Activated T-helper 1 cell treated with anti-CD3 and anti-CD28 coated beads, Interleukin-2, amount 50 U/mL, for 16 hours (primary cell): ENCODE measurements at regions not wholly inside any gene's neighbourhood (a gene's known extent, or its start where the extent isn't known, plus 50 kb on each side); places are given as distances from the start of the nearest gene placed in this dataset.

Experiments
- DNase-seq, 2 donors: peaks; one replicate each; pipeline ENCODE4 v3.0.0-alpha.2; 2020; ENCODE audit warnings: low read depth in 1 of 2, low spot score in 1 of 2

DNA sequence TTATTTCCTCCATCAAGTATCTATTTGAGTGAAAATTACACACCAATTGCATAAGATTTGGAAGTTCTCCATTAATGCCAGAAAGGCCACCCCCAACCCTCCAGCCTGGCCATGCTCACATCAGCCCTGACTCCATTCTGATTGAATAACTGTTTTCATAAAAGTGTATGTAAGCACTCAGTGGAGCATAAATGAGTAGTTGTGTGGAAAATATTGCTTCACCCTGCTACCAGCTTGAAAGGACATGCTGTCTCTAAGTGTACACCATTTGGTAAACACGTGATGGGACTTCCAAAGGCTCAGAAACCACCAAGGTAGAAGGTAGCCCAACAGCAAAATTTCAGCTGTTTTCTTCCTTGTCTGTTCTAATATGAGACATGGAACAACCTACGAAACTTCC lies 393.8 kb downstream of the ZNF385D start:
- no peak for DNase-seq

DNA sequence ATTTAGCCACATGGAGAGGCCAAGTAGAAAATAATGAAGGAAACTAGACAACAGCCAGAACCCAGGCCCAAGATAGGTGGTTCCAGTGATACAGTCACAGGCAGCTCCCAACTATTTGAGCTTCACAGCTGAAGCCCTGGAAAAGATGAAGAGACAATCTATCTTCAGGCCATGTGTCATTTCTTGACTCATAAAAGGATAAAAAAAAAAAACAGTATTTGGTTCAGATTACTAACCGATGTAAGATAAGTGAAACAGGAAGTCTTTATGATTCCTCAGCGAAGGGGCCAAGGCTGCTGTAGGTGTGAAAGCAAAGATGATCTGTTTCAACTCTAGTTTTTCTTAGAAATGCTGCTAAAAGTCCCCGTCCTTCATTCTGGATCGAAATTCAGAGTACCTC lies 394.6 kb downstream of the ZNF385D start:
- no peak for DNase-seq

DNA sequence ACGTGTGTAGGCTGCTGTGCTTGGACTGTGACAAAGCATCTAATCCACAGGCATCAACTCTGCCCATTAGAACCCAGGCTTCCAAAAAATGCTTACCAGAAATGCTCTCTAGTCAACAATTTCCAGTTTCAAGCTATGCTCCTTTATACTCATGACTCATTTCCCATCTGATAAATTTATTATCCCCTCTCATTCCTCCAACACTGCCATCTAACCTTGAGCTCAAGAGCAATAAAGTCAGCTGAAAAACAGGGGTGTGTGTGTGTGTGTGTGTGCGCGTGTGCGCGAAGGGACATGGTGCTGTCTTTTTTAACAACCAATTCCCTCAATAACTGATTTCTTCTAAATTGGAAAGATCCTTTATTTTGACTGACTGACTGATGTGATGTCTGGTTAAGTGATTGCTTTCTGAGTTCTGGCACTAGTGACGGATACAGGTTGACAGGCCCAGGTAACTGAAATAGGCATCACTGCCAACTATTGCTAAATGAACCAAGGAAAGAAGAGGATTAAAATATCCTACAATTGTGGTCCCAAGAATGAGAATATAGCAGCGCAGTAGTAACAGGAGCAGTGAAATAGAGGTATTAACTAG lies 405.5 kb downstream of the ZNF385D start:
- no peak for DNase-seq

DNA sequence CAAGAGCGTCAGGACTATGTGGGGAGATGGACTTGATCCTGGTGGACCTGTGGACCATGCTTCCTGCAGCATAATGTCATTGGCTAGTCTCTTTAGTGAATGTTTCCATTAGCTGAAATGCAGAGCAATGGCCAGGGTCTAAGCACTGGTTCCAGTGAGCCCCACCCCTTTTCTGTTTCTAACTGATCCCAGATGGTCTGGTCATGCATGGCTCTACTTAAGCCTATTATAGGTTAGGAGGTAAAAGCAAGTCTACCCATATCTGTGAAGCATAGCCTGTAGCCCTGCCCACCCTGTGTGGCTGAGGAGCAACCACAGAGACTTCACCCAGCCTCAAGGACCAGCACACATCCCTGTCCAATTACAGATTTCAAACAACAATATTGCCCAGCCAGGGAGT lies 419.2 kb downstream of the ZNF385D start:
- no peak for DNase-seq

DNA sequence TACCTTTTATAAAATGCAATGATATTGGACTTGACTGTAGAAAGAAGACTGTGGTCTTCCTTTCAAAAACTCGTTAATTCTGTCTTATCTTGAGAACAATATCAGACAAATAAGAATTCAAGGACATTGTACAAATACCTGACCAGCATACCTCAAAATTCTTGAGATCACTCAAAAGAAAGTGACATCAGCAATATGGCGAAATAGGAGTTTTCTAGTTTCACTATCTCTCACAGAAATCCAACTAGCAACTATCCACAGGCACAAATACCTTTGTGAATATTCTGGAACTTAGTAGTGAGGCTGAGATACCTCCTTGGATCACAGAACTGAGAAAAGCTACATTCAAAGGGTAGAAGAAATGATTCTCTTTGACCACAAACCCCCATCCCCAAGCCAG lies 419.7 kb downstream of the ZNF385D start:
- DNase-seq, result no peak

DNA sequence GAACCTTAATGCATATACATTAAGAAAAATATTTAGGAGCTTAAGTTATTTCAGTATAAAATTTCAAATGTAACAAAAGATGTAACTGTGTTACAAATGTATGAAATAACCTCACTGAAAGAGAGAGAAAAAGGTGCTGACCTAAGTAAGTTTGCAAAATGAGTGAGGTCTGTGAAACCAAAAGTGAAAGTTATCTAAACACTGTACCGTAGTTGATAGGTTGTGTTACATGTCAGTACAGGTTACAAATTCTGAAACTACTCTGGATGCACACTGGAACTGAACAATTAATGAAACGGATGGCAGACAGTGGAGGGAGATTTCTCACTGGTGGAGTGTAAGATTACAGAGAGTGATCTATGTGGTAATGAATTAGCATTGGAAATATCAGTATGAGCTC lies 420.7 kb downstream of the ZNF385D start:
- DNase-seq, result no peak

DNA sequence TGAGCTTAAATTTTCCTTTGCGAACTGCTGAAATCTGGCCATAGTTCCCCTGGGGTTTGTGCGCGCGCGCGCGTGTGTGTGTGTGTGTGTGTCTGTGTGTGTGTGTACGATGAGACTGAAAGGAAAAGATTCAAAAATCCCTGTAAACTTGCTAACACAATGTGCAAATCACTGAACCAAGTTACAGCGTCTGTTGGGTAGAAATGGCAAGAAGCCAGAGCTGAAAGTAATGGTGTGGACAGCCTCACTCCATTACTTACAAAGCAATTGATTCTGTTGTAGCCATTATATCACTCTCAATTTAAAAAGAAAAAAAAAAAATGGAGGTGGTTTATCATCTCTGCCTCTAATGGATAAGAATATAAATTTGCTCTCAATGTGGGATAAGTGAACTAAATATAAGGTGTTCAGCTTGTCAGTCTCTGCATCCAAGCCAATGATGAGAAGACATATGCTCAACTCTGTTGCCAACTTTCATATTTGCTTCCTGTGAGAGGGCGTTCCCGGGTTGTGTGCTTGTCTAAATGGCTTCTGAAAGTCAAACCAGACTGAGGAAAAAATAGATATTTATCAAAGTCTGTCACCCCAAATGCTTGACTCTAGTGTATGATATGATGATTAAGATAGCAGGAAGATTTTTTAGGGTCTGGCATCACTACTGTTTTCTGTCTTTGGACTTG lies 422.2 kb downstream of the ZNF385D start:
- no peak for DNase-seq

DNA sequence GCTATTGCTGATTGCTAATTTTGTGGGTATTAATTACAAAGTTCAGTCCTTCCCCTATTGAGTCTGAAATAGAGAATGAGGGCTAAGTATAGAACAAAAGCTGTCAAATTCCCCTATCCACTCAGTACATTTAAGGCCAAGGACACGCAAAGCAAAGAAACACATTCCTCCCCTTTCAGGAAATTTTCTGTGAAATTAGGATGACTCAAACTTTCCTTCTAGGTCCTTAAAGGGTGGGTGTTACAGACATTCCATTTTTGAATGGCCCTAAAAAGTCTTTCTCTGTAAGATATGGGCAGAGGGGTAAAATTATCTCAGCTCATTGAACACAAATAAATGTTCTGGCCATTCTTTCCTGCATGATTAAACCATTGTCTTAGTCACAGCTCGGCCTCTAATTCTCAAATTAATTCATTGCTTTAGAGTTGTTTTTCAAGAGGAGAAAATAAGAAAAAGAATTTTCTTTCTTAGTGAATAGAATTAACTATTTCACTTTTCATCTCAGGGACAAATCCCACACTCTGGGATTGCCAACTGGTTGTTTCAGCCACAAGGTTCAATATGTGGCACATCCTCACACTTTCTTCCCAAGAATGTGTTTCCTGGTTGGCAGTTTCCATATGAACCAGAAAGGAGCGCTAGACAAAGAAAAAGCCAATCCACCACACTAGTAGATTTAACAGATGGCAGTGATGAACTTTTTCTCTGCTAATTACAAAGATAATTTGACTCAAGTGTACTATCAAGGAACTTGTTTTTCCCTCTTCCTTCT lies 424.1 kb downstream of the ZNF385D start:
- DNase-seq, result no peak

DNA sequence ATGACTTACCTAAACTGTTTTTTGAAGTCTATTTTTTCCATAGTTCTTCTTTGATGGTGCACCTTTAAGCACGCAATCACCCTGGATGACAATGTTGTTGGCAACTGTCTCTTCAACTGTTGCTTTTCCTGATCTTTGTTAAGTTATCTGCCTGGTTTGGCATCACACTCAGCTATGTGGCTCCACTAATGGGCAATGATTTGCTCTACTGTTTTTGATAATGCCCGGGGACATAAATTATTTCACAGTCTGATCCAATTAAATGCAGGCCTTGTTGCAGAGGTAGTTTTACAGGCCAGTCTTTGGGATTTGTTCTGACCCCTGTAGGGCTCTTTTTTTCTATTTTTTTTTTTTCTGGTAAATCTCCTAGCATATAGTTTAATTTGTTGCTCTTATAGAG lies 436.3 kb downstream of the ZNF385D start:
- DNase-seq, result no peak

DNA sequence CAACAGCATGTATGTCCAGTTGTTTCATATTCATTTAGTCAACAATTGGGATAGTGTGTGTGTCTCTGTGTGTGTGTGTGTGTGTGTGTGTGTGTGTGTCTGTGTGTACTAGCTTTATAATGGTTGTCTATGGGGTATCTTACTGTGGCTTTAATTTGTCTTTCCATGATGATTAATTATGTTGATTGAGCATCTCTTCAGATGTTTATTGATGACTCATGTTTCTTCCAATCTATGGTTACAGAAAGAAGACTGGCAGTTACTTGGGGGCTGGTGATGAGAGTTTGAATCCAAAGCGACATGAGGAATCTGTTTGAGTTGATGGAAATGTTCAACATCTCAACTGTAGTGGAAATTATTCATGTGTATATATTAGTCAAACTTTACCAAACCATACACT lies 440.1 kb downstream of the ZNF385D start:
- DNase-seq, result no peak

DNA sequence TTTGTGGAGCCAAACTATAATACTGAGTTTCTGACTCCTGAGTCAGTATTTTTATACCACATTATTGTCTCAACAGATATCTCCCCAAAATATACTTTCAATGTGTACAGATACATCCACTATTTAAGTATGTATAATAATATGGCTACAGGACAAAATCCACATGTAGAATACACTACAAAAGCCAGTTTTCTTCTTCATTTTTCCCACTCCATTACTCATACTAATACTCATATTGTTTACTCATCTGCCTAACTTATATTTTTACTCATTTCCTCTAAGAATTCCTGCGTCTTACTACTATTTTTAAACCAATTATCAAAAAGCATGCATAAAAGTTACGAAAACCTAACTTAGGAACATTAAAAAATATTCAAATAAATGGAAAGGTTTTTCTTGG lies 440.8 kb downstream of the ZNF385D start:
- DNase-seq, result no peak

DNA sequence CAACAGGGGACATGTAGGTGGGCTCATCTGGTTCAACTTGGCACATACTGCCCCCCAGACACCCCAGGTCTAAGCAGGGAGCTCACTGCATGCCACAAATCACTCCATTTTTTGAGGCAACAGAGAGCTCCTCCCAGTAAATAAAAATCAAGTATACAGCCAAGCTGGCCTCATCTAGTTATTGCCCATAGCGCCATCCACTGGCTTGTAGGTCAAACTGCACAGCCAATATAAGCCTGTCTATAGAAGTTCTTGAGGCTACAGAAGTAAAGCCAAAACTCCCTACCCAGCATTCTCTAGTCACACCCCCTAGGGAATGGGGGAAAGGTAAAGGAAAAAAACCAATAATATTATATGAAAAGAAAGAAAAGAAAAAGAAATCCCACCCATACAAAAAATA lies 453.7 kb downstream of the ZNF385D start:
- no peak for DNase-seq

DNA sequence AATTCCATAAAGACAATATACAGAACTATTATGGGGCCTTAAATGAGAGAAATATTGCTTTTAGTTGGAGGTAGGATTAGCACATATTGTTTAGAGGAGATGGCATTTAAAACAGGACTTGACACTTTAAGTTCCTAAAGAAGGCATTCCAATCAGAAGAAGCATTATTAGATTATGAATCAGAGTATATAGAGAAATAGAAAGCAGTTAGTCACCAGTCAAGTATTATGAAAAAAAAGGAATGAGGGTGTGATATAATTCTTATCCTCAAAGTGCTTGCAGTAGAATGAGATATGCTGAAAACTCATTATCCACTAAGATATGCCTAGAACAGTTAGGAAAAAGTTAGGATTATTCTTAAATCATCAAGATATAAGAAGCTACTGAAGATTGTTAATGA lies 456.2 kb downstream of the ZNF385D start:
- no peak for DNase-seq

DNA sequence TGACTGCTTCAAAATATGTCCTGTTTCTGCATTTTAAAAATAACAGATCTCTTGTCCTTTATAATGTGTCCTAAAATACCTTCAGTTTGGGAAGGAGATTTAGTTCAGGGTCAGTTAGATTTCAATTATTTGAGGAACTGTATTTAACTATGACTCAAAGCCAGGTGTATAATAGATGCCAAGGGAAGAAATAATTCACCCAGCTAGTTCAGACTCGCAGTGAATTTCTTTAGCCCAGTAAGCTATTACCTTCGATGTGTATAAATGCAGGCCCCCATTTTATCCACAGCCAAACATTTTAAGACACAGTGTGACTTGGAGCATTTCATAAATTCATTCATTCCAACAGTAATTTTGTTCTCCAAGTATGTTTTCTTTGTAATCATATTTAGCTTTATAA lies 458.0 kb downstream of the ZNF385D start:
- no peak for DNase-seq

DNA sequence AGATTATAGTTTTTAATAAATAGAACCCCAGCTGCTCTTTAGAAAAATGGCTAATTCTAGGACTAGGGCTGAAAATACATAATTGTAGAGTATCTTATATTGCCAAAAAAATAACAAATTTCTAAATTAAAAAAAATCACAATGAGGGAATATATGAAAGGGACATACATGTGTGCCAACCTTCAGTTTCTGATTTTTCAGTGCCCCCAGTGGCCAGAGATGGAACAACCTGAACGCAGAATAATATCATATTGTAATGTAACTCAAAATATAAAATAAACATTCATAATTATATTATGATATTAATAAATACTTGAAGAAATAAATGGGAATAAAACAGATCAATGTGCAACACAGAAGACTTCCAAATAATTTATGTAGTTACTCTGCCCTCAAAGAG lies 460.5 kb downstream of the ZNF385D start:
- DNase-seq, result no peak

DNA sequence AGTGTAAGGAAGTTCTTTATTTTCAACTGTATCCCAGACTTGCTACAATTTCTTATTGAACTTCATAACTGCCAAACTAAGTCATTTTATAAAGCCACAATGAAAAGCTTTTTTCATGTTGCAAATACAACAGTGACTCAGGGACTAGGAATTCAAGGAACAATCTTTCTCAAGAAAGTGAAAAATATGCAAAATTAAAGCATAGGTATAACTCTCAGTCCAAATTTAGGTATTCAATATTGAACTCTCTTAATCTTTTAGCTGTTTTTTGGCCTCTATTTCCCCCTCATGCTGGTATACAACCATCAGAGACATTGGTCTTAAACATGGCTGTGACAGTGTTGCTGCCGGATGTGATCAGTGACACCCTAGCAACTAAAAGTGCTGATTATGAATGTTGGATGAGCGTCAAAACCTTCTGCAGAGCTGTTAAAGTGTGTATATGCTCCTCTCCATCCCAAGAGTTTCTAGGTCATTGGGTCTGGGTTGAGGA lies 476.9 kb downstream of the ZNF385D start:
- DNase-seq, result no peak

DNA sequence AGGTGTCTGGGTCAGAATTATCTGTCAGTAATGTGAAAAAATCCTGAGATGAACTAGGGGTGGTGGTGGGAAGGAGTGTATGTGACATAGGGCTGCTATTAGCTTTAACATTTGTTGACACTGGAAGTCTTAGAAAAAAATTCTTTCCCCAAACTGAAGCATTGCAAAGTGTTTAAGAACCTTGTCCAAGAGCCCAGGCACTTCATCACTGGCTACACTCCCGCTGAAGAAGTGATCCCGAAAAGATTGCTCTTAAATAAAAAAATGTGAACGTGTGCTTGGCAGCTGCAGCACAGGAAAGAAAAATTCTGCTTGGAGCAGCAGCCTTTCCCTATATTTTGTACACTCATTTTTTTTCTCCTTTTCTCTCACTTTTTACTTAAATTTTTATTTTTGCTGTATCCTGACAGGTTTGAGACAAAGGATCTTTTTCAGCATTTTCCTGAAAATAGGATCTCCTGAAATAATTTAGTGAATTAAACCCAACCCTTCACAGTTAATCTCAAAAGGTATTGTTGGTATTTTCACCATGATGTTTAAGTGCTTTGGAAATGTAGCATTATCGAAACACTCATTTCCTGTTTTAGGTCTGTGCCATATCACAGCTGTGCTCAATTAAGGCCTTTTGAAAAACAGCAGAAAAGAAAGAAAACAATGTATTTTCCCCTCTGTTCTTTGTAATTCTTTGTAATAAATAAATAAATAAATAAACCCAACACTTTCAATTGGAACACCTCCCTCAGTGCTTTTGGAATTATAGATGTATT lies 477.6 kb downstream of the ZNF385D start:
- DNase-seq, result no peak

DNA sequence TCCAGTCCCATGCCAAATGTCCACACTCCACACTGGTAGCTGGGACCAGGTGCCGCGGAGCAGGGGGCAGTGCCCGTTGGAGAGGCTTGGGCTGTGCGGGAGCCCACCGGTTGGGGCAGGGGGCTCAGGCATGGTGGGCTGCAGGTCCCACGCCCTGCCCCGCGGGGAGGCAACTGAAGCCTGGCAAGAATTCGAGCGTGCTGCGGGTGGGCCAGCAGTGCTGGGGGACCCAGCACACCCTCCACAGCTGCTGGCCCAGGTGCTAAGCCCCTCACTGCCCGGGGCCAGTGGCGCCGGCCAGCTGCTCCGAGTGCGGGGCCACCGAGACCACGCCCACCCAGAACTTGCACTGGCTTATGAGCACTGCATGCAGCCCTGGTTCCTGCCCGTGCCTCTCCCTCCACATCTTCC lies 479.4 kb downstream of the ZNF385D start:
- no peak for DNase-seq

DNA sequence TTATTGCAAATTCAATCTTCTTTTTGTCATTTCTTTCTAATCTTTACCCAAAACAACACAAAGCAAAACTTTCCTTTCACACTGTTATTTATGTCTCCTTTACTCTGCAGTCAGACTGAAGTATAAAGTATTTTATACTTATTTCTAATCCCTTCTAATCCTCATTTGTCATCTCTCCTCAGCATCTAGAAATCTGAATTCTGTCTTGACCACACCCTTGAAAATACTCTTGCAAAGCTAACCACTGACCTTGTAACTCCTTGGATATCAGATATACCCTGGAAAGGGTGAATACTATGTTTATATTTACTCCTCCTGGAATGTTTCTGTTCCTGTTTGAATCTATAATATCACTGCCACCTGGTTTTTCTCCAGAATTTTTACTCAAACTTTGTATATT lies 481.1 kb downstream of the ZNF385D start:
- no peak for DNase-seq

DNA sequence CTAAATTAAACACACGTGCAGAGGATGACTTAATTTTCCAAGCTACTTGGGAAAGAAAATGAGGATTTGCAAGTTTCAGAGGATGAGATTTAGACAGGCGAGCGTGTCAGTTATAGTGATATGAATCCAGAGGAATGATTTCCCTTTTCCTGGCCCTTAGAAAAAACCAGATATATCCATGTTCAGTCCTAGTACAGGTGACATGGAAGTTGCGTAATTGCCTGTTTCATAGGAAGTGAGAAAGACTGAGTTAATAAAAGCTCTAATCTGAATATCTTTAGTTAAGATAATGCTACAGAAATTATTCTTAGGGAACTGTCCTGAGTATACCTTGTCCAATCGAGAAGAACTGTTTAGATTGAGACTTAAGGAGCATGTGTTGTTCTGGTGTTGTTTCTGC lies 490.5 kb downstream of the ZNF385D start:
- DNase-seq, result no peak

DNA sequence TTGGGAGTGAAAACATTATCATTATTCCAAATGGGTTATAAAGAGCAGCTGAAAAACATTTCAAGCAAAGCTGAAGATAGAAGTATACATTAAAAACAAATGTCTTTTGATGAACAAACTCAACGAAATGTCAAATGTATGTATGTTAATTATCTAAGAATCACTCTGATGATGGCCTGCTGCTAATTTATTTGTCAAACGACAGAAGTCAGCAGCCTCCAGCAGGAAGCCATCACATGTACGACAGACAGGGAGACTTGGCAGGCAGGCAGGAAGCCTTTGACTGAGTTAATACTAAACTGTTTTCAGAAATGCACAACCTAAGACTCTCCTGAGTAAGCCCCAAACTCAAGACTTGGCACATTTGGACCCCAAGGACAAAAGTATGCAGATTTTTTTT lies 491.1 kb downstream of the ZNF385D start:
- no peak for DNase-seq

DNA sequence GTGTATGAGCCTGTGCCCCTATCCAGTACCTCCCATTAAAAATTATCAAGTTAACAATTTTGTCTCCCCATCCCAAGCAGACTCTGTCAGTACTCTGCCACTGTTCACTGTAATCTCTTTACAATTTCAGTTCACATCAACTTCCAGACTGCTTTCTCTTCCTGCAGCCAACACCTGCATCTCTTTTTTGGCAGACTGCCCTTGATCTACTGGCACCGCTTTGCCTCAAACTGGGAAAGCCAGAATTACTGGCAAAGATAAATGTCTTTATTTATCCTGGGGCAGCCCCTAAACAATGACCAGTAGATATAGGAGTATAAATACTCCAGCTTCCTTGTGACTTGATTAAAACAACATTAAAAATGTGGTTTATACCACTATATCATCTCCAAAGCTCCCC lies 494.1 kb downstream of the ZNF385D start:
- DNase-seq, result no peak
